ENCODE measurements at regions not wholly inside any gene's neighbourhood (a gene's known extent, or its start where the extent isn't known, plus 50 kb on each side); places are given as distances from the start of the nearest gene placed in this dataset.

GRCh38 chr2:164288235-164288634 is 333.0 kb downstream of the GRB14 start:
- no peak overlapping the region for H3K4me3 ChIP-seq
- H3K4me1 ChIP-seq = no peaks in the 10 kb centered on the region
- no peaks in the 10 kb centered on the region for H3K27me3 ChIP-seq
- WGBS = 89% methylated on average over 4 of the region's 4 CpGs
- TF ChIP-seq CTCF (IDR thresholded peaks at IDR 0.05) (no peak), POLR2A (IDR thresholded peaks at IDR 0.05) (no peak), POLR2AphosphoS5 (IDR thresholded peaks at IDR 0.05) (no peak), EP300 (IDR thresholded peaks at IDR 0.05) (no peak)
- no peak overlapping the region for H3K27ac ChIP-seq
- no peaks in the 10 kb centered on the region for H3K36me3 ChIP-seq
- DNase-seq (ENCODE audit: low spot score in 2 of 2) = no peak
- no peaks in the 10 kb centered on the region for H3K9me3 ChIP-seq

- Histone ChIP-seq H3K36me3 (no peaks in the 10 kb centered on the region), H3K27ac (no peak overlapping the region), H3K9me3 (no peaks in the 10 kb centered on the region), H3K4me3 (no peak overlapping the region), H3K4me1 (no peaks in the 10 kb centered on the region), H3K27me3 (no peaks in the 10 kb centered on the region)
- TF ChIP-seq CTCF (IDR thresholded peaks at IDR 0.05) (no peak), POLR2AphosphoS5 (IDR thresholded peaks at IDR 0.05) (no peak), EP300 (IDR thresholded peaks at IDR 0.05) (no peak), POLR2A (IDR thresholded peaks at IDR 0.05) (no peak)
- WGBS = 56% methylated on average over 2 of the region's 2 CpGs
- no peak for DNase-seq (ENCODE audit: low spot score in 2 of 2)
These were observed 334.2 kb downstream of the GRB14 start for GRCh38 chr2:164287056-164287455.

- Histone ChIP-seq H3K27me3 (no peaks in the 10 kb centered on the region), H3K4me3 (no peak overlapping the region), H3K9me3 (no peaks in the 10 kb centered on the region), H3K4me1 (no peaks in the 10 kb centered on the region), H3K27ac (no peak overlapping the region), H3K36me3 (no peaks in the 10 kb centered on the region)
- DNase-seq (ENCODE audit: low spot score in 2 of 2) = no peak
- TF ChIP-seq POLR2A (IDR thresholded peaks at IDR 0.05) (no peak), EP300 (IDR thresholded peaks at IDR 0.05) (no peak), POLR2AphosphoS5 (IDR thresholded peaks at IDR 0.05) (no peak), CTCF (IDR thresholded peaks at IDR 0.05) (no peak)
- WGBS = 90% methylated on average over 2 of the region's 2 CpGs
These were observed 335.7 kb downstream of the GRB14 start for GRCh38 chr2:164285576-164285975.

- Histone ChIP-seq H3K4me3 (no peak overlapping the region), H3K27me3 (no peaks in the 10 kb centered on the region), H3K36me3 (no peaks in the 10 kb centered on the region), H3K9me3 (no peaks in the 10 kb centered on the region), H3K27ac (no peak overlapping the region), H3K4me1 (no peaks in the 10 kb centered on the region)
- 81% methylated on average over 1 of the region's 1 CpG for WGBS
- TF ChIP-seq EP300 (IDR thresholded peaks at IDR 0.05) (no peak), CTCF (IDR thresholded peaks at IDR 0.05) (no peak), POLR2A (IDR thresholded peaks at IDR 0.05) (no peak), POLR2AphosphoS5 (IDR thresholded peaks at IDR 0.05) (no peak)
- no peak for DNase-seq (ENCODE audit: low spot score in 2 of 2)
These were observed 339.4 kb downstream of the GRB14 start for GRCh38 chr2:164281896-164282295.

GRCh38 chr2:164275659-164276058 is 345.6 kb downstream of the GRB14 start:
- H3K4me1 ChIP-seq = no peaks in the 10 kb centered on the region
- H3K27me3 ChIP-seq = no peaks in the 10 kb centered on the region
- no peak overlapping the region for H3K4me3 ChIP-seq
- no peak for DNase-seq (ENCODE audit: low spot score in 2 of 2)
- no peaks in the 10 kb centered on the region for H3K36me3 ChIP-seq
- H3K9me3 ChIP-seq = no peaks in the 10 kb centered on the region
- TF ChIP-seq CTCF (IDR thresholded peaks at IDR 0.05) = no peak
- TF ChIP-seq EP300 (IDR thresholded peaks at IDR 0.05) = no peak
- TF ChIP-seq POLR2A (IDR thresholded peaks at IDR 0.05) = no peak
- no peak for TF ChIP-seq POLR2AphosphoS5 (IDR thresholded peaks at IDR 0.05)
- no peak overlapping the region for H3K27ac ChIP-seq

All from suprapubic skin (tissue), 4 donors.